Right ventricle myocardium inferior (tissue), 1 donor: ENCODE measurements at regions not wholly inside any gene's neighbourhood (a gene's known extent, or its start where the extent isn't known, plus 50 kb on each side); places are given as distances from the start of the nearest gene placed in this dataset.
"Not testable (repeated sequence)": the region's sequence is repeated elsewhere in the genome, so short reads cannot be mapped to it uniquely, and the experiment has no call there.

Experiments
- ATAC-seq: fragments of 200-7000 bp; cut with Tn5 transposase; one replicate; pipeline ENCODE4 v1.9.1; 2020; ENCODE audit warnings: mild to moderate bottlenecking, moderate library complexity
- DNase-seq: peaks from one replicate; pipeline ENCODE4 v3.0.0; 2021; ENCODE audit errors: missing footprints
- intact Hi-C: fragments of 100-400 bp; cut with DNase I; formaldehyde crosslinking; loops from one replicate; pipeline ENCODE4 v1.11.0; 2022
- donor health status: DM: no; HTN: yes; CAD: no; lungs with severe emphysema.

DNA sequence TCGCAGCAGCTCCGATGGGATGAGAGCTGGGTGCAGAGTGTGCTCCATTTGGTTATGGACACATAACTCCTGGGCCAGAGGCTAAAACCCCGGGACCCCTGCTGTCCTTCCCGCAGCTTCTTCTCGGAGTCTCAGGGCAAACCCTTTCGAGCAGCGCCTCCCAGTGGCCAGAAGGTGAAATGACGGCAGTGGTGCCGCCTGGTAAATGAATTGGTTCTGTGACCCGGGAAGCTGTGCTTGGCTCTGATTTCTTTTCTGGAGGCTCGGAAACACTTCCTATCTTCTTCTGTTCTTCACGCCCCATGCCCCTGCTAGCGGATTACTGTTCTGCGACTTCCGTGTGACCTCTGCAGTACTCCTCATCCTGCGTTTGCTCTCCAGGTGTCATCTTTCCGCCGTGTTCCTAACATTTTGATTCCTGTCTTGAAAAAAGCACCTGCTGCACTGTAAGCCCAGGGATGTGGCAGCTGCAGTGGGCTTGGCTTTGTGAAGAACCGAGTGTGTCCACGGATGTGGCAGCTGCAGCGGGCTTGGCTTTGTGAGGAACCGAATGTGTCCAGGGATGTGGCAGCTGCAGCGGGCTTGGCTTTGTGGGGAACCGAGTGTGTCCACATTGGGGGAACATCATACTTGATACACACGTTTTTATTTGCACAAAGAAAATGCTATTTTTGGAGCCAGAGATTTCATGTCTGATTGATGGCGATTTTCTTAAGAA lies 118.0 kb upstream of the ALDH3B2 start:
- intact Hi-C loops, ATAC-seq, DNase-seq: not testable (repeated sequence)

GRCh38 chr11:67791598-67792170 lies 117.3 kb upstream of the ALDH3B2 start:
- DNase-seq, ATAC-seq, intact Hi-C loops: not testable (repeated sequence)

DNA sequence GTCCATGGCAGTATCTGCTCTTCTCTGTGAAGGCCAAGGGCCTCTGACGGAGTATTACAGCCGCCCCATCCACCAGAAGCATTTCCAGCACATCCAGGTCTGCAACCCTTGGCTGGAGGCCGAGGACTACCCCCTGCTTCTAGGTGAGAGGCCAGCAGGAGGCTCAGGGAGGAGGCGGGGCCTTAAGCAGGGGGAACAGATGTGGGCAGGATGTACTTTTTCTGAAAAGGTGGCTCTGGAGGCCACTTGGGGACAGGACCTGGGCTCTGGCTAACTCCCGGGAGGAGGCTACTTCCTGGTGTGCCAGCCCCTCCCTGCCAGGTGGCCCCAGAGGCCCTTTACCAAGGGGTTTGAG lies 113.9 kb upstream of the ALDH3B2 start:
- ATAC-seq, intact Hi-C loops, DNase-seq: not testable (repeated sequence)

DNA sequence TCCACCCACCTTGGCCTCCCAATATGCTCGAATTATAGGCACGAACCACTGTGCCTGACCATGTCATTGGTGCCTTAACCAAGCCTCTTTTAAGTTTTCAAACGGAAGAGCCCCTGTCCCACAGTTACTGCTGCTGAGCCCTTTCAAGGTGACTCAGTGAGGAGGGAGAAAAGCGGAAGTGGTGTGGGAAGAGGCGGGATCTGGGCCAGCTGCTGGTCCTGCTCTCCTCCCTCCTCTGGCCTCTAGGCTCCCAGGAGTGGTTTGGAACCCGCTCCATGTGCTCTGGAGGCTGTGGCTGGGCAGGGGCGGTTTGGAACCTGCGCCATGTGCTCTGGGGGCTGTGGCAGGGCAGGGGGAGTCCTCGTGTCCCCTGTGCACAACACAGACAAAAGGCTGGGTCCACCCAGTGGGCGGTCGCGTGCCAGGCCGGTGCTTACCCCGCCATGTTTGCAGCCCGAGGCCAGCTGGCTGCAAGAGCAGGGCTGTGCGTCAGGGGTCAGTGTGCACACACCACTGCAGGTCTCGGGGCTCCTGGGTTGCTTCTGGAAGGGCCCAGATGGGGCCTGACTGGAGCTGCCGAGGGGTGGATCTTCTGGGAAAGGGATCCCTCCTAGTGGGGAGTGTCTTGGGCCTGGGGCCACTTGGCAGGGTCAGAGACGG lies 113.4 kb upstream of the ALDH3B2 start:
- intact Hi-C loops, DNase-seq, ATAC-seq: not testable (repeated sequence)

DNA sequence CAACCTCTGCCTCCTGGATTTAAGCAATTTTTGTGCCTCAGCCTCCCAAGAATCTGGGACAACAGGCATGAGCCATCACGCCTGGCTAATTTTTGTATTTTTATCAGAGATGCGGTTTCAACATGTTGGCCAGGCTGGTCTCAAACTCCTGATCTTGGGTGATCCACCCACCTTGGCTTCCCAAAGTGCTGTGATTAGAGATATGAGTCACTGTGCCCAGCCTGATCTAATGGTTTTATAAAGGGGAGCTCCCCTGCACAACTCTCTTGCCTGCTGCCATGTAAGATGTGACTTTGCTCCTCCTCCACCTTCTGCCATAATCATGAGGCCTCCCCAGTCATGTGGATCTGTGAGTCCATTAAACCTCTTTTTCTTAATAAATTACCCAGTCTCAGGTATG lies 107.5 kb upstream of the ALDH3B2 start:
- intact Hi-C loops, ATAC-seq: not testable (repeated sequence)

GRCh38 chr11:67781506-67781905 lies 107.1 kb upstream of the ALDH3B2 start:
- DNase-seq, ATAC-seq, intact Hi-C loops: not testable (repeated sequence)

More for the DNA sequence above, 107.5 kb upstream of the ALDH3B2 start:
- not testable (repeated sequence) for DNase-seq

DNA sequence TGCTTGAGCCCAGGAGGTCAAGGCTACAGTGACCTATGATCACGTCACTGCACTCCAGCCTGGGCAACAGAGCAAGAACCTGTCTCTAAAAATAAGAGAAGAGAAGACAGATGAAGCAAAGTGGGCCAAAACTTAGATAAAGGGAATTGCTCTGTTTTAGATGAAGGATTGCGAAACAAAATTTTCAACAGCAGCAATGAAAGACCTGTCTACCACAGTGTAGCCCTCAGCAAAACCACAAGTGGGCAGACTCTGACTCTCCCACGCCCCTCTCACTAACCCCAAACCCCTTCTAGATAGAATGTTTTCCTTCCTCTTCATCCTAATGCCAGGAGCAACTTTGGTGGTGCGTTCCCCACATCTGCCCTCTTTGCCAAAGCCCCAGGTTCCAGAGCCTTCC lies 105.6 kb upstream of the ALDH3B2 start:
- intact Hi-C loops = no loop called here
- no peak for ATAC-seq
- DNase-seq = no peak

GRCh38 chr11:67779189-67779875 lies 104.9 kb upstream of the ALDH3B2 start:
- intact Hi-C loops, ATAC-seq, DNase-seq: not testable (repeated sequence)

DNA sequence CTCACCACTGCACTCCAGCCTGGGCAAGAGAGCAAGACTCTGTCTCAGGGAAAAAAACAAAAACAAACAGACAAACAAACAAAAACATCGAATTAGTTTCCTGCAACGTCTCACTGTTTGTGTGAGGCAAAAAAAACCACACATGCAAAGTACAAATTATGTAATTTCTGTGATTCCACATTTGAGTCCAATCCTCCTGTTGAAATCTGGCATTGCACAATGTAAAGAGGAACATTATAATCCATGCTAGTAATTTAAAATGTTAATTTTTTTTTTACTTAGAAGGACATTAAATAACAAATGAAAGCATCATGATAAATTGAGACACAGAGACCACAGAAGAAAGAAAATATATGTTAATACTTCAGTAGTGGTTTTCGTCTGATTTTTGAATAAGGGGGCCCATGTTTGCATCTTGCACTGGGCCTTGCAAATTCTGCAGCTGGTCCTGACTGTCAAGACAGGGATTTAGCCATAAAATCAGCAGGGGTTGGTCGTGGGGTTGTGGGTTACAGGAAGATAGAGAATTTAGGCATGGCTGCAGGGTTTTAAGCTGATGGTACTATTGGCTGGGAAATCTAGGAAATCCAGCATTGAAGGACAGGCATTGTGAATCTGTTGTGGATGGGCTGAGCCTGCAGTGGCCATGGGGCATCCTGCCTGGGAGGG lies 102.6 kb upstream of the ALDH3B2 start:
- intact Hi-C loops = no loop called here
- ATAC-seq (no peak), DNase-seq (no peak)

- DNase-seq, intact Hi-C loops: not testable (repeated sequence)
- peak; percentile 64 for ATAC-seq
Measured at GRCh38 chr11:67774175-67774574, 99.8 kb upstream of the ALDH3B2 start.

GRCh38 chr11:67768001-67768730 lies 93.7 kb upstream of the ALDH3B2 start:
- intact Hi-C loops, ATAC-seq: not testable (repeated sequence)

GRCh38 chr11:67761211-67761610 lies 86.8 kb upstream of the ALDH3B2 start:
- ATAC-seq, DNase-seq, intact Hi-C loops: not testable (repeated sequence)

More at GRCh38 chr11:67768001-67768730, 93.7 kb upstream of the ALDH3B2 start:
- not testable (repeated sequence) for DNase-seq

DNA sequence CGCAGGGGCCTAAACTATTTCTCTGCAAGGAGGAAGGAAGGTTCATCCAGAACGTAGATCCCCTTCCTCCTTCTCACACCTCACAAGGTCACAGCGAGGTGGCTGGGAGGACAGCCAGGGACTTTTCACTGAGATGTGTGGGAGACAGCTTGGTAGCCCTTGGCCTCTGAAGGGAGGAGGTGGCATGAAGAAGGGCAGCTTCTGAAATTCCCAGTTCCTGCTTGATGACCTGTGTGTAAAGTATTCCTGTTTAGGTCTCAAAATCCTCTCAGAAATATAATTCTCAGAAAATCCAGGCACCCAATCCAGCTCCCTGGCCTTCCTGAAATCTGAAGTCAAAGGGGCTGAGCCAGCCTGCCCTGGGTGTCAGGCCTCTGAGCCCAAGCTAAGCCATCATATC lies 84.9 kb upstream of the ALDH3B2 start:
- intact Hi-C loops, ATAC-seq, DNase-seq: not testable (repeated sequence)

DNA sequence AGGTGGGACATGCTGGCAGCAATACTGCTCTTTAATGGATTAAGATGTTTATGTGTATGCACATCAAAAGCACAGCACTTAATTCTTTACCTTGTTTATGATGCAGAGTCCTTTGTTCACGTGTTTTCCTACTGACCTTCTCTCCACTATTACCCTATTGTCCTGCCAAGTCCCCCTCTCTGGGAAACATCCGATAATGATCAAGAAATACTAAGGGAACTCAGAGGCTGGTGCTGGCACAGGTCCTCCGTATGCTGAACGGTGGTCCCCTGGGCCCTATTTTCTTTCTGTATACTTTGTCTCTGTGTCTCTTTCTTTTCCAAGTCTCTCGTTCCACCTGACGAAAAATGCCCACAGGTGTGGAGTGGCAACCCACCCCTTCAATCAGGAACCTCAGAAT lies 84.0 kb upstream of the ALDH3B2 start:
- intact Hi-C loops, ATAC-seq, DNase-seq: not testable (repeated sequence)

- DNase-seq, ATAC-seq, intact Hi-C loops: not testable (repeated sequence)
Measured at GRCh38 chr11:67758009-67758408, 83.6 kb upstream of the ALDH3B2 start.

- intact Hi-C loops, ATAC-seq: not testable (repeated sequence)
Measured at GRCh38 chr11:67753820-67754219, 79.4 kb upstream of the ALDH3B2 start.

DNA sequence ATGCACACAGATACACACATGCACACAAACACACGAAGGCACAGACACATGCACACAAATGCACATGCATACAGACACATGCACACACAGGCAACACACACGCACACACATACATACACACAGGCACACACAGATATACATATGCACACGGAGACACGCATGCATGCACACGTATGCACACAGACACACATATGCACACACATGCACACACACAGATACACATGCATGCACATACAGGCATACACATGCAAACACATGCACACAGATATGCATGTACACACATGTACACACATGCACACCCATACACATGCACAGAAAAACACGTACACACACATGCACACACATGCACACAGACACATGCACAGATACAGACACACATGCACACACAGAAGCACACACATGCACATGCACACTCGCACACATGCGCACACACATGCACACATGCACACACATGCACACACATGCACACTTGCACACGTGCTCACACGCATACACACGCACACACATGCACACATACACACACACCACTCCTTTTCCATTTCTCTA lies 70.8 kb upstream of the ALDH3B2 start:
- DNase-seq (no peak), ATAC-seq (no peak)
- intact Hi-C loops = no loop called here

More at GRCh38 chr11:67753820-67754219, 79.4 kb upstream of the ALDH3B2 start:
- DNase-seq = not testable (repeated sequence)
